HG02885 (cell line): ENCODE measurements at regions not wholly inside any gene's neighbourhood (a gene's known extent, or its start where the extent isn't known, plus 50 kb on each side); places are given as distances from the start of the nearest gene placed in this dataset.

Experiments
- ATAC-seq: cut with Tn5 transposase; IDR thresholded peaks from one replicate; pipeline ENCODE4 v1.9.1; 2021; ENCODE audit warnings: mild to moderate bottlenecking; ENCODE audit not compliant: unreplicated experiment, poor library complexity

DNA sequence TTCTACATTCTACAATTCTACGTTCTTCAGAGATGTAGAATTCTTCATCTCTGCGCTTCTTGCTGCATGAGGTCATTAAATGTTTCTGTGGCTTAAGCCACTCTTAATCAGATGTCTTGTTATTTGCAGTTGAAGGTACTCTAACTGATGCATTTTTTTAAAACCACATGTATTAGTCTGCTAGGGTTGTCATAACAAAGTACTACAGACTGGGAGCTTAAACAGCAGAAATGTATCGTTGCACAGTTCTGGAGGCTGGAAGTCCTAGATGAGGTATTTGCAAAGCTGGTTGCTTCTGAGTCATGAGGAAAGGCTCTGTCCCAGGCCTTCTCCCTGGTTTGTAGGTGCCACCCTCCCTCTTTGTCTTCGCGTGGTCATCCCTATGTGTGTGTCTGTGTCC, 176.3 kb upstream of the GLI2 start:
- ATAC-seq = no peak

GRCh38 chr2:120560330-120560729, 175.3 kb upstream of the GLI2 start:
- ATAC-seq = no peak

DNA sequence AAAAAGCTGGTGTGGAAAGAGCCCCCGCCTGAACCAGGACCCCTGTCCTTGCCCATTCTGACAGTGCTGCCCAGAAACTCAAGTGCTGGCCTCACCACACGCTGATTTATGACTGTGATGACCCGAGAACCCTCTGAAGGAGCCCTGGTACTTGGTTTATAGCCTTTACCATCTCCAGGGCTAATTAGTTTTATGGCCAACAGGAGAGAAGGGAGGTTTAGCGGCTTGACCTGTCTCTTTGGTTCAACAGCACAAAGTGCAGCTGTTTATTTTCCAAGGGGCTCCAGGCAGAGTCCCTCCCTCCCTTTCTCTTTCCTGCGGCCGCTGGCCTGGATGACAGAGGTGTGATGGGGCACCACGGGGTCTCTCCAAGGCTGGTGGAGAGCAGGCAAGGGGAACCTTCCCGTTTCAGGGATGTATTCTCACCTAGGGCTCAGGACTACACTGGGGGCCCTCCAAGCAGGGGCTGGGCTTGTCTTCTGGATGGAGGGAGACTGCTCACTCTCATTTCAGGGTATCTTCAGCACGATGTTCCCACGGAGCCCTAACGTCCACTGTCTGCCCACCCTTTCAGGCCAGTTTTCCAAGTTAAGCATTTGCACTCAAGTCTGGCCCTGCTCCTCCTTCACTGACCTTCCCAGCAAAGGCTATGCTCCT, 174.2 kb upstream of the GLI2 start:
- no peak for ATAC-seq

- no peak for ATAC-seq
These were observed 173.3 kb upstream of the GLI2 start for GRCh38 chr2:120562218-120563005.

GRCh38 chr2:120563616-120564015, 172.1 kb upstream of the GLI2 start:
- no peak for ATAC-seq

GRCh38 chr2:120564213-120565094, 171.2 kb upstream of the GLI2 start:
- ATAC-seq = no peak

GRCh38 chr2:120565095-120565460, 170.6 kb upstream of the GLI2 start:
- no peak for ATAC-seq

DNA sequence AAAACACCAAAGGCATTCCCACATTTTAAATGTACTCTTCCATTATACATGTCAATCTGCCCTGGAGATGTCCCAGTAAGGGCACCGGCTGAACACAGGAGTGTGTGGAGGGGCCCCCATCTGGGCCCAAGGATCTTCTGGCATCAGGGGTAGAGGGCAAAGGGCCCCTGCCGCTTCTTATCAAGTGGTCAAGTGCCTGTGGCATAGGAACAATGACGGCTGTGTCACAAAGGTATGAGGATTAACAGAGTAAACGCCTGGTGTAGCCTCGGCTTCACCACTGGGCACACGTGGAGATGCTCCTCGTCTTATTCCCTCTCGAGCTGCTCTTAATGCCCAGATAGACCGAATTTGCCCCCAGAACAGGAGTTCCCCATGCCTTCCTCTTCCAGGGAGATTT, 169.7 kb upstream of the GLI2 start:
- ATAC-seq = no peak

GRCh38 chr2:120566331-120567035, 169.2 kb upstream of the GLI2 start:
- ATAC-seq = no peak

- ATAC-seq = no peak
These were observed 168.5 kb upstream of the GLI2 start for GRCh38 chr2:120567128-120567527.

GRCh38 chr2:120568089-120568974, 167.3 kb upstream of the GLI2 start:
- ATAC-seq = no peak

DNA sequence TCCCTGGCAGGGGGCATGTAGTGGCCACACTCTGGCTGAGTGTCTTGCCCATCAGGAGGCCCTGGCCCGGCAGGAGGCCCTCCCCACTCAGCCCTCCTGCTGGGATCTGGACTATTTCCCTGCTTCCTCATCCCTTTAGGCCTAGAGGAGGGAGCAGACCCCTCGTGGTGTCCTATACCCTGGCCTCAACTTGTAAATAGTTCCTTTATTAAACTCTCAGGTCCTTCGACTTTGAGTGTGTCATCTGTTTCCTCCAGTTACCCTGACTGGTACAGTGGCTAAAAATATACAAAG, 166.7 kb upstream of the GLI2 start:
- no peak for ATAC-seq

- ATAC-seq = no peak
These were observed 165.7 kb upstream of the GLI2 start for GRCh38 chr2:120570001-120570400.

DNA sequence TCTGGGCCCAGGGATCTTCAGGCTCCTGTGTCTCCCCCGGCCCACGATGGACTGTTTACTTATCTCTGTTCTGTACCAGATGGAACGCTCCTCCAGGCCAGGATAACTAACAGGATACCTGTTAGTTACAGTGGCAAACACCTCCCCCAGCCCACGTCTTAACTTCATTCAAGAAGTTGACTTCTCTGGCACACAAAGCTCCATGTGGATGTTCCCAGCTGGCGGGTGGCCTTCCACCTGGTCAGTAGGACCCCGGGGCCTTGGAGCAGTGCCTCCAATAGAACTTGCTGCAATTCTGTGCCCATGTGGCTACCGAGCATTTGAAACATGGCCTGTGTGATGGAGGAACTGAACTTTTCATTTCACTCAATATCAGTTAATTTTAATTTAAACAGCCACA, 165.1 kb upstream of the GLI2 start:
- no peak for ATAC-seq

DNA sequence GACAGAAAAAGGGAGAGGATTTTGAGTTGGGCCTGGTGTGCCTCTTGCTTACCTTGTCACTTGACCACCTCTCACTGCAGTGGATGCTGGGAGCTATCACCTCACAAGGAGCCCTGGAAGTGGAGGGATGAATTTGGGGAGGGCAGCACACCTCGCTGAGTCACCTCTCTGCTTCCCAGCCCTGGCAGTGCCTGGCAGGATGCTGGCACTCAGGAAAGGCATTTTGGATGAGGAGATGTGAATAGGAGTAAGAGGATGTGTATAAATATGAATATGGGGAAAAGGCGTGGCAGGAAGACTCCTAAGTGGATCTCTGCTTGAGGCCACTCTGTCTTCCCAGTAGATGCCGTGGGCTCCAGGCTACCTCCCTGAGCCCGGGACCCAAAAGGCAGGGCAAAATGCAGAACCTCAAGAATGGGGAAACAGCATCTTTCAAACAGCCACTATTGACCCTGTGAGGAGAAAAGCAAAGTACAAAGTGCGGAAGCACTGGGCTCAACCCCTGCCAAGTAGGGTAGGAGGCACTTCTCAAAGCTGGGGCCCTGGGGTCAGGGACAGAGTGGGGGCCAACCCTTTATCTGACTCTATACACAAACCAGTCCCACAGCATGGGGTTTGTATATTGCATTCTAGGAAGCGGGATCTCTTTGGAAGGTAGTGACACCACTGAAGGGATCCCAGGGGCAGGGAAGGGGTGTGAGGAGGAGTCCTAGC, 164.5 kb upstream of the GLI2 start:
- ATAC-seq = no peak

DNA sequence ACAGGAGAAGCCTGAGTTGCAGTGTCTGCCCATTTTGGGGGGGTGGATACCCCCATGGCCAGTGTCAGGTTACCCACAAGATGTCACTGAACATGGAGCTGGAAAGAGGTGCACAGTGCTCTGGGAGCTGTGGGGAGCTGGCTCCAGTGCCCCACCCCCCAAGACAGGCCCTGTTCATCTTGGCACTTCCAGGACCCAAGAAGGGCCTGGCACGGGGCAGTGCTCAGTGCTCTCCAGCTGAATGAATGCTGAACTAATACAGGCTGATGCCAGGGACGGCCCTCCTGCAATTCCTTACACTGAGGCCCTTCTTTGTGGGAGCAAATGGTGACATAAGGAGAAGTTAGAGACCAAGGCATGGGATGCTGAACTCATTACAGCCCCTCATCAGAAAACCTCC, 163.4 kb upstream of the GLI2 start:
- no peak for ATAC-seq

DNA sequence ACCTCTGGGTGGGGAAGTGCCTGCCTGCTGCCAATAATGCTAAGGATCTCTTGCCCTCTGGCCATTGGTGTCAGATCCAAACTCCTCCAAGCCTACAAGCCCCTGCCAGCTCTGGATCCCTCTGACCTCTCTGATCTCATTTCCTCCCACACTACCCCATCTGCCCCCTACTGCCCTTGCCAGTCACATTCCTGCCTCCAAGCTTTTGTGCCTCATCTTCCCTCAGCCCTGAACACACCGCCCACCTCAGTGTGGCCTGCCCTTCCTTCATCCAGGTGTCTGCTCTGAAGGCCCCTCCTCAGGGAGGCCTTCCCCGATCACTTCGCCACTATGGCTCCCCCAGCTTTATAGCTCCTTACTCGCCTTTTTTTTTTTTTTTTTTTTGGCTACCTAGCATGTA, 161.0 kb upstream of the GLI2 start:
- ATAC-seq = no peak

DNA sequence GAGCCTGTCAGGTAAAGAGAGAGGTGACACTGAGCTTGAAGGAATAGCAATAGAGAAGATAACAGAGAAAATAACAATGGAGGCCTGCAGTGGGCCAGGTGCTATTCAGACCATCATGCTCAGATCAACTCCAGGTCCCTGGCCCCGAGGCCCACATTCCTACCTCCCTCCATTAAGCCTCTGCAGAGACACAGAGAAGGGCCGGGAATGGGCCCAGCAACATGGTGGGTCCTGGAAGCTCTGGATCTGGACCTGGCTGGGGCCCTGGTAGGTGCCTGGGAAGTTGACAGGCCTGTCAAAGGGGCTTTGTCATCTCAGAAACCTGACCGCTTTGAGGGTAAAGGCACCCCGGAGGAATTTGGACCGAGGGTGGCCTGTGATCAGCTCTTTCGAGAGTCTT, 159.7 kb upstream of the GLI2 start:
- no peak for ATAC-seq
